ENCODE measurements at regions not wholly inside any gene's neighbourhood (a gene's known extent, or its start where the extent isn't known, plus 50 kb on each side); places are given as distances from the start of the nearest gene placed in this dataset.

- no peak for DNase-seq
Measured at GRCh38 chr10:81026591-81026990, 488.9 kb downstream of the SH2D4B start.

- no peak for DNase-seq
Measured at GRCh38 chr10:81027223-81027622, 489.5 kb downstream of the SH2D4B start.

GRCh38 chr10:81027706-81028105, 490.0 kb downstream of the SH2D4B start:
- no peak for DNase-seq

GRCh38 chr10:81031774-81032173, 494.1 kb downstream of the SH2D4B start:
- no peak for DNase-seq

GRCh38 chr10:81034383-81034782, 496.7 kb downstream of the SH2D4B start:
- DNase-seq = no peak

GRCh38 chr10:81036257-81036656, 498.6 kb downstream of the SH2D4B start:
- DNase-seq = no peak

GRCh38 chr10:81040031-81040430, 502.3 kb downstream of the SH2D4B start:
- DNase-seq = no peak

GRCh38 chr10:81040940-81041339, 503.2 kb downstream of the SH2D4B start:
- DNase-seq = no peak

- no peak for DNase-seq
Measured at GRCh38 chr10:81042647-81043046, 504.9 kb downstream of the SH2D4B start.

- no peak for DNase-seq
Measured at GRCh38 chr10:81065474-81065873, 527.8 kb downstream of the SH2D4B start.

- DNase-seq = peak; percentile 50
Measured at GRCh38 chr10:81068460-81068859, 530.8 kb downstream of the SH2D4B start.

GRCh38 chr10:81071087-81071796, 533.5 kb downstream of the SH2D4B start:
- no peak for DNase-seq

GRCh38 chr10:81073155-81073554, 535.5 kb downstream of the SH2D4B start:
- DNase-seq = no peak

GRCh38 chr10:81081887-81082620, 544.4 kb downstream of the SH2D4B start:
- DNase-seq = no peak

- DNase-seq = no peak
Measured at GRCh38 chr10:81082621-81083376, 545.1 kb downstream of the SH2D4B start.

- DNase-seq = no peak
Measured at GRCh38 chr10:81093056-81093455, 555.4 kb downstream of the SH2D4B start.

- no peak for DNase-seq
Measured at GRCh38 chr10:81095238-81095637, 557.5 kb downstream of the SH2D4B start.

- no peak for DNase-seq
Measured at GRCh38 chr10:81096558-81096957, 558.9 kb downstream of the SH2D4B start.

- DNase-seq = no peak
Measured at GRCh38 chr10:81101062-81101461, 563.4 kb downstream of the SH2D4B start.

GRCh38 chr10:81104494-81104893, 566.8 kb downstream of the SH2D4B start:
- no peak for DNase-seq

GRCh38 chr10:81108516-81109199, 571.0 kb downstream of the SH2D4B start:
- peak; percentile 6 for DNase-seq

GRCh38 chr10:81109200-81109752, 571.6 kb downstream of the SH2D4B start:
- DNase-seq = no peak
